ENCODE measurements at regions not wholly inside any gene's neighbourhood (a gene's known extent, or its start where the extent isn't known, plus 50 kb on each side); places are given as distances from the start of the nearest gene placed in this dataset.
"Not testable (repeated sequence)": the region's sequence is repeated elsewhere in the genome, so short reads cannot be mapped to it uniquely, and the experiment has no call there.

- no peak overlapping the region for H3K4me3 ChIP-seq (ENCODE audit: low read length)
- H3K9ac ChIP-seq (ENCODE audit: low read length), result no peak overlapping the region
- H3K27ac ChIP-seq (ENCODE audit: low read depth, low read length), result no peak overlapping the region
- H3K27me3 ChIP-seq (ENCODE audit: control insufficient read depth, insufficient read depth, low read length), result no peaks in the 10 kb centered on the region
- H3K4me1 ChIP-seq (ENCODE audit: control insufficient read depth, insufficient read depth, low read length), result no peaks in the 10 kb centered on the region
- H3K36me3 ChIP-seq (ENCODE audit: control insufficient read depth, insufficient read depth, low read length), result no peaks in the 10 kb centered on the region
These were observed 882.3 kb upstream of the TMEFF2 start for GRCh38 chr2:193076995-193077394.

- Histone ChIP-seq H3K4me3 (ENCODE audit: low read length) (no peak overlapping the region), H3K9ac (ENCODE audit: low read length) (no peak overlapping the region)
These were observed 880.2 kb upstream of the TMEFF2 start for GRCh38 chr2:193074933-193075332.

GRCh38 chr2:193072647-193073046 is 877.9 kb upstream of the TMEFF2 start:
- Histone ChIP-seq H3K36me3 (ENCODE audit: control insufficient read depth, insufficient read depth, low read length) (no peaks in the 10 kb centered on the region), H3K27me3 (ENCODE audit: control insufficient read depth, insufficient read depth, low read length) (no peaks in the 10 kb centered on the region), H3K4me1 (ENCODE audit: control insufficient read depth, insufficient read depth, low read length) (no peaks in the 10 kb centered on the region), H3K27ac (ENCODE audit: low read depth, low read length) (no peak overlapping the region), H3K9ac (ENCODE audit: low read length) (no peak overlapping the region), H3K4me3 (ENCODE audit: low read length) (no peak overlapping the region)

More at GRCh38 chr2:193074933-193075332, 880.2 kb upstream of the TMEFF2 start:
- Histone ChIP-seq H3K4me1 (ENCODE audit: control insufficient read depth, insufficient read depth, low read length) (no peaks in the 10 kb centered on the region), H3K27ac (ENCODE audit: low read depth, low read length) (no peak overlapping the region), H3K36me3 (ENCODE audit: control insufficient read depth, insufficient read depth, low read length) (no peaks in the 10 kb centered on the region), H3K27me3 (ENCODE audit: control insufficient read depth, insufficient read depth, low read length) (no peaks in the 10 kb centered on the region)

GRCh38 chr2:193025556-193025955 is 830.8 kb upstream of the TMEFF2 start:
- not testable (repeated sequence) for H3K4me3 ChIP-seq (ENCODE audit: low read length); H3K27ac ChIP-seq (ENCODE audit: low read depth, low read length); H3K27me3 ChIP-seq (ENCODE audit: control insufficient read depth, insufficient read depth, low read length); H3K36me3 ChIP-seq (ENCODE audit: control insufficient read depth, insufficient read depth, low read length); H3K9ac ChIP-seq (ENCODE audit: low read length); H3K4me1 ChIP-seq (ENCODE audit: control insufficient read depth, insufficient read depth, low read length)

GRCh38 chr2:193024791-193025190 is 830.1 kb upstream of the TMEFF2 start:
- Histone ChIP-seq H3K27me3 (ENCODE audit: control insufficient read depth, insufficient read depth, low read length) (no peaks in the 10 kb centered on the region), H3K4me1 (ENCODE audit: control insufficient read depth, insufficient read depth, low read length) (no peaks in the 10 kb centered on the region), H3K9ac (ENCODE audit: low read length) (no peak overlapping the region), H3K4me3 (ENCODE audit: low read length) (no peak overlapping the region), H3K27ac (ENCODE audit: low read depth, low read length) (no peak overlapping the region), H3K36me3 (ENCODE audit: control insufficient read depth, insufficient read depth, low read length) (no peaks in the 10 kb centered on the region)

GRCh38 chr2:193011870-193012269 is 817.1 kb upstream of the TMEFF2 start:
- Histone ChIP-seq H3K9ac (ENCODE audit: low read length) (no peak overlapping the region), H3K27me3 (ENCODE audit: control insufficient read depth, insufficient read depth, low read length) (no peaks in the 10 kb centered on the region), H3K4me1 (ENCODE audit: control insufficient read depth, insufficient read depth, low read length) (no peaks in the 10 kb centered on the region), H3K4me3 (ENCODE audit: low read length) (no peak overlapping the region), H3K36me3 (ENCODE audit: control insufficient read depth, insufficient read depth, low read length) (no peaks in the 10 kb centered on the region), H3K27ac (ENCODE audit: low read depth, low read length) (no peak overlapping the region)

- H3K36me3 ChIP-seq (ENCODE audit: control insufficient read depth, insufficient read depth, low read length), result no peaks in the 10 kb centered on the region
- no peak overlapping the region for H3K27ac ChIP-seq (ENCODE audit: low read depth, low read length)
These were observed 798.3 kb upstream of the TMEFF2 start for GRCh38 chr2:192993059-192993458.

GRCh38 chr2:192983173-192983572 is 788.4 kb upstream of the TMEFF2 start:
- no peak overlapping the region for H3K27ac ChIP-seq (ENCODE audit: low read depth, low read length)
- H3K9ac ChIP-seq (ENCODE audit: low read length), result no peak overlapping the region
- no peak overlapping the region for H3K4me3 ChIP-seq (ENCODE audit: low read length)
- no peaks in the 10 kb centered on the region for H3K4me1 ChIP-seq (ENCODE audit: control insufficient read depth, insufficient read depth, low read length)
- H3K27me3 ChIP-seq (ENCODE audit: control insufficient read depth, insufficient read depth, low read length), result no peaks in the 10 kb centered on the region
- H3K36me3 ChIP-seq (ENCODE audit: control insufficient read depth, insufficient read depth, low read length), result no peaks in the 10 kb centered on the region

More at GRCh38 chr2:192993059-192993458, 798.3 kb upstream of the TMEFF2 start:
- Histone ChIP-seq H3K9ac (ENCODE audit: low read length) (no peak overlapping the region), H3K4me1 (ENCODE audit: control insufficient read depth, insufficient read depth, low read length) (no peaks in the 10 kb centered on the region), H3K4me3 (ENCODE audit: low read length) (no peak overlapping the region), H3K27me3 (ENCODE audit: control insufficient read depth, insufficient read depth, low read length) (no peaks in the 10 kb centered on the region)

GRCh38 chr2:192978395-192978794 is 783.7 kb upstream of the TMEFF2 start:
- no peak overlapping the region for H3K4me3 ChIP-seq (ENCODE audit: low read length)
- no peak overlapping the region for H3K27ac ChIP-seq (ENCODE audit: low read depth, low read length)
- no peaks in the 10 kb centered on the region for H3K27me3 ChIP-seq (ENCODE audit: control insufficient read depth, insufficient read depth, low read length)
- no peaks in the 10 kb centered on the region for H3K36me3 ChIP-seq (ENCODE audit: control insufficient read depth, insufficient read depth, low read length)
- H3K4me1 ChIP-seq (ENCODE audit: control insufficient read depth, insufficient read depth, low read length), result no peaks in the 10 kb centered on the region
- H3K9ac ChIP-seq (ENCODE audit: low read length), result no peak overlapping the region

- Histone ChIP-seq H3K9ac (ENCODE audit: low read length) (no peak overlapping the region), H3K36me3 (ENCODE audit: control insufficient read depth, insufficient read depth, low read length) (no peaks in the 10 kb centered on the region), H3K4me3 (ENCODE audit: low read length) (no peak overlapping the region), H3K27ac (ENCODE audit: low read depth, low read length) (no peak overlapping the region), H3K27me3 (ENCODE audit: control insufficient read depth, insufficient read depth, low read length) (no peaks in the 10 kb centered on the region), H3K4me1 (ENCODE audit: control insufficient read depth, insufficient read depth, low read length) (no peaks in the 10 kb centered on the region)
These were observed 777.2 kb upstream of the TMEFF2 start for GRCh38 chr2:192971981-192972380.

GRCh38 chr2:192969055-192969454 is 774.3 kb upstream of the TMEFF2 start:
- H3K4me1 ChIP-seq (ENCODE audit: control insufficient read depth, insufficient read depth, low read length), result no peaks in the 10 kb centered on the region
- no peak overlapping the region for H3K27ac ChIP-seq (ENCODE audit: low read depth, low read length)
- H3K27me3 ChIP-seq (ENCODE audit: control insufficient read depth, insufficient read depth, low read length), result no peaks in the 10 kb centered on the region
- no peak overlapping the region for H3K9ac ChIP-seq (ENCODE audit: low read length)
- no peaks in the 10 kb centered on the region for H3K36me3 ChIP-seq (ENCODE audit: control insufficient read depth, insufficient read depth, low read length)
- no peak overlapping the region for H3K4me3 ChIP-seq (ENCODE audit: low read length)

- no peak overlapping the region for H3K27ac ChIP-seq (ENCODE audit: low read depth, low read length)
- H3K27me3 ChIP-seq (ENCODE audit: control insufficient read depth, insufficient read depth, low read length), result no peaks in the 10 kb centered on the region
- H3K4me1 ChIP-seq (ENCODE audit: control insufficient read depth, insufficient read depth, low read length), result no peaks in the 10 kb centered on the region
- H3K9ac ChIP-seq (ENCODE audit: low read length), result no peak overlapping the region
- no peaks in the 10 kb centered on the region for H3K36me3 ChIP-seq (ENCODE audit: control insufficient read depth, insufficient read depth, low read length)
- no peak overlapping the region for H3K4me3 ChIP-seq (ENCODE audit: low read length)
These were observed 766.2 kb upstream of the TMEFF2 start for GRCh38 chr2:192960945-192961344.

- H3K27me3 ChIP-seq (ENCODE audit: control insufficient read depth, insufficient read depth, low read length); H3K27ac ChIP-seq (ENCODE audit: low read depth, low read length); H3K9ac ChIP-seq (ENCODE audit: low read length); H3K36me3 ChIP-seq (ENCODE audit: control insufficient read depth, insufficient read depth, low read length); H3K4me3 ChIP-seq (ENCODE audit: low read length); H3K4me1 ChIP-seq (ENCODE audit: control insufficient read depth, insufficient read depth, low read length): not testable (repeated sequence)
These were observed 763.9 kb upstream of the TMEFF2 start for GRCh38 chr2:192958615-192959014.
